GM12878 (cell line): ENCODE measurements at regions not wholly inside any gene's neighbourhood (a gene's known extent, or its start where the extent isn't known, plus 50 kb on each side); places are given as distances from the start of the nearest gene placed in this dataset.

Experiments used
- ATAC-seq: fragments of 200-7000 bp; cut with Tn5 transposase; 3 replicates; pipeline ENCODE4 v1.9.1; 2020; ENCODE audit warnings: mild to moderate bottlenecking, moderate library complexity
- BruUV-seq: library from RNA; stranded (reverse); fragments of 400-500 nt; replicated peaks from 2 replicates; lab custom pipeline; 2021; lab: Mats Ljungman, UMichigan
- CTCF ChIA-PET: fragments of 300-600 bp; sonication (Branson Sonifier 250); formaldehyde crosslinking; extraction: SDS; loops from one replicate; lab custom pipeline; 2021; ENCODE audit warnings: inconsistent platforms; lab: Yijun Ruan, JAX
- POLR2A ChIA-PET: fragments of 350-600 bp; formaldehyde crosslinking; extraction: SDS; loops from one replicate; lab custom pipeline; 2021; ENCODE audit warnings: inconsistent platforms; lab: Charles Lee
- RAD21 ChIA-PET: fragments of 300-600 bp; sonication (Branson Sonifier 250); formaldehyde crosslinking; loops from one replicate; lab custom pipeline; 2023; ENCODE audit warnings: antibody characterized with exemption; ENCODE audit not compliant: unreplicated experiment; lab: Charles Lee
- SMC1A ChIA-PET: fragments of 300-600 bp; sonication (Branson Sonifier 250); formaldehyde crosslinking; loops from one replicate; lab custom pipeline; 2023; ENCODE audit not compliant: unreplicated experiment, uncharacterized antibody; lab: Charles Lee
- DNase-seq: peaks from one replicate; pipeline ENCODE4 v3.0.0-alpha.2; 2011; ENCODE audit warnings: low read depth, low spot score
- FAIRE-seq: peaks from 3 replicates; lab custom pipeline; 2011; peaks lifted over from hg19 to GRCh38; lab: Jason Lieb, UNC
- H2AFZ ChIP-seq: 2 replicates; pipeline ENCODE4 v1.6.0; 2011; ENCODE audit warnings: low read depth, low read length, control low read depth; ENCODE audit not compliant: control insufficient read depth
- H3K27ac ChIP-seq: 2 replicates; pipeline ENCODE4 v1.5.1; 2011; ENCODE audit warnings: control low read depth; ENCODE audit not compliant: control insufficient read depth, insufficient read depth
- H3K27me3 ChIP-seq, 2 experiments: replicated peaks in 1 of 2; 2 replicates each; pipeline versions ENCODE4 v1.6.0 to v1.6.1; 2011; ENCODE audit warnings: low read length in 1 of 2; ENCODE audit not compliant: control insufficient read depth in 2 of 2, insufficient read depth in 2 of 2
- H3K36me3 ChIP-seq, 2 experiments: 2 replicates each; pipeline ENCODE4 v1.5.1; 2011; ENCODE audit warnings: low read length in 1 of 2; ENCODE audit not compliant: control insufficient read depth in 2 of 2, insufficient read depth in 2 of 2
- H3K4me1 ChIP-seq: 2 replicates; pipeline ENCODE4 v1.6.1; 2011; ENCODE audit warnings: mild to moderate bottlenecking, low read length, moderate library complexity, mixed read lengths; ENCODE audit not compliant: control insufficient read depth, insufficient read depth
- H3K4me2 ChIP-seq: 2 replicates; pipeline ENCODE4 v1.6.0; 2011; ENCODE audit warnings: control low read depth; ENCODE audit not compliant: control insufficient read depth, insufficient read depth
- H3K4me3 ChIP-seq: fragments of 200-600 bp; sonication (generic); 2 replicates; pipeline ENCODE4 v1.5.1; 2016
- H3K79me2 ChIP-seq: 2 replicates; pipeline ENCODE4 v1.6.0; 2011; ENCODE audit warnings: low read length; ENCODE audit not compliant: control insufficient read depth, insufficient read depth
- H3K9ac ChIP-seq: 2 replicates; pipeline ENCODE4 v1.8.0; 2011; ENCODE audit warnings: low read length, control low read depth, mixed read lengths; ENCODE audit not compliant: control insufficient read depth, insufficient read depth
- H3K9me3 ChIP-seq: replicated peaks from 3 replicates; pipeline ENCODE4 v1.5.1; 2011; ENCODE audit warnings: mild to moderate bottlenecking, low read length; ENCODE audit not compliant: control insufficient read depth, insufficient read depth
- H4K20me1 ChIP-seq: 2 replicates; pipeline ENCODE4 v1.6.0; 2011; ENCODE audit not compliant: control insufficient read depth, insufficient read depth
- DPF2 ChIP-seq: fragments of 450-650 bp; IDR thresholded peaks from 2 replicates; pipeline ENCODE4 v1.6.1; 2017; ENCODE audit warnings: mild to moderate bottlenecking
- EZH2 ChIP-seq: IDR thresholded peaks from 2 replicates; pipeline ENCODE4 v1.6.1; 2012; ENCODE audit warnings: low read depth, mild to moderate bottlenecking, control low read depth, inconsistent platforms, low read length, borderline replicate concordance; ENCODE audit not compliant: control insufficient read depth
- KLF5 ChIP-seq: fragments of 450-650 bp; IDR thresholded peaks from 2 replicates; pipeline ENCODE4 v1.6.1; 2014; ENCODE audit warnings: mild to moderate bottlenecking; ENCODE audit not compliant: partially characterized antibody
- MXI1 ChIP-seq: fragments of 150-350 bp; IDR thresholded peaks from 2 replicates; pipeline ENCODE4 v1.6.1; 2011; ENCODE audit warnings: low read depth, mild to moderate bottlenecking, inconsistent platforms, low read length, improper control_type of control experiment
- NFIC ChIP-seq: IDR thresholded peaks from 2 replicates; pipeline ENCODE4 v1.6.1; 2012; ENCODE audit warnings: low read depth, mild to moderate bottlenecking, inconsistent platforms, low read length, moderate library complexity
- RB1 ChIP-seq: fragments of 450-650 bp; formaldehyde crosslinking; IDR thresholded peaks from 2 replicates; pipeline ENCODE4 v1.6.1; 2017; ENCODE audit warnings: mild to moderate bottlenecking, borderline replicate concordance
- WGBS: methylation state at CpG from one replicate; pipeline ENCODE4 v1.1.6; 2016; ENCODE audit warnings: low lambda C conversion rate; ENCODE audit not compliant: insufficient replicate concordance, insufficient coverage; ENCODE audit errors: missing lambda C conversion rate; 5-methylcytosine and 5-hydroxymethylcytosine counted together
- in situ Hi-C: fragments of 300-500 bp; cut with MboI; formaldehyde crosslinking; loops from 9 replicates; pipeline ENCODE4 v1.14.3; 2018; ENCODE audit warnings: mixed read lengths
- intact Hi-C: fragments of 100-400 bp; cut with micrococcal nuclease; formaldehyde crosslinking; loops from one replicate; pipeline ENCODE4 v1.14.2; 2022; ENCODE audit not compliant: unreplicated experiment
- TF ChIP-seq, protein P1 (sequence below): IDR thresholded peaks from 2 replicates; pipeline ENCODE4 v1.6.1; 2011; ENCODE audit warnings: mild to moderate bottlenecking, low read depth, low read length, moderate library complexity; ENCODE audit not compliant: insufficient replicate concordance
- TF ChIP-seq, protein P2 (sequence below): fragments of 150-350 bp; IDR thresholded peaks from 2 replicates; pipeline ENCODE4 v1.6.1; 2014; ENCODE audit warnings: mild to moderate bottlenecking, low read depth, low read length

DNA sequence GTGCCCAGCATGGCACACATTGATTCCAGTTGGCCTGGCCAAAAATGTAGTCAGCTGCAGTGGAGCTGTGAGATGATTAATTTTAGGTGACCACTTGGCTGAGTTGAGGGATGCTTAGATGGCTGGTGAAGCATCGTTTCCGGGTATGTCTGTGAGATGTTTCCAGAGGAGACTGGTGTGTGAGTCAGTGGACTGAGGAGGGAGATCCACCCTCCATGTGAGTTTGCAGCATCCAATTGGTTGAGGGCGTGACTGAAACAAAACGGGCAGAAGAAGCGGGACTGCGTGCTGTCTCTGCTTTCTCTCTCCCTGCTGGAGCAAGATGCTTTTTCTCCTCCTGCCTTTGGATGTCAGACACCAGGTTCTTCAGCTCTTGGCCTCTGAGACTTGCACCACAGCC is 68.2 kb upstream of the DSCAM start:
- no peaks in the 10 kb centered on the region for H4K20me1 ChIP-seq
- no peak overlapping the region for H3K4me2 ChIP-seq
- no peaks in the 10 kb centered on the region; the same call in 2 of the 3 replicates for H3K9me3 ChIP-seq
- FAIRE-seq, result no peak
- no peak overlapping the region for H3K4me3 ChIP-seq
- no TSS peak for BruUV-seq
- H2AFZ ChIP-seq, result no peak overlapping the region
- H3K4me1 ChIP-seq, result no peaks in the 10 kb centered on the region
- H3K27me3 ChIP-seq, result no peaks in the 10 kb centered on the region
- H3K9ac ChIP-seq, result no peak overlapping the region
- ChIA-PET CTCF (no interaction called here), POLR2A (no interaction called here), SMC1A (no interaction called here), RAD21 (no interaction called here)
- no peak for DNase-seq
- WGBS, result 27% methylated on average over 6 of the region's 6 CpGs
- ATAC-seq, result no peak
- intact Hi-C loops, result no loop called here
- no peaks in the 10 kb centered on the region for H3K79me2 ChIP-seq
- no peak overlapping the region for H3K27ac ChIP-seq
- no peaks in the 10 kb centered on the region for H3K36me3 ChIP-seq
- TF ChIP-seq, protein P1, sequence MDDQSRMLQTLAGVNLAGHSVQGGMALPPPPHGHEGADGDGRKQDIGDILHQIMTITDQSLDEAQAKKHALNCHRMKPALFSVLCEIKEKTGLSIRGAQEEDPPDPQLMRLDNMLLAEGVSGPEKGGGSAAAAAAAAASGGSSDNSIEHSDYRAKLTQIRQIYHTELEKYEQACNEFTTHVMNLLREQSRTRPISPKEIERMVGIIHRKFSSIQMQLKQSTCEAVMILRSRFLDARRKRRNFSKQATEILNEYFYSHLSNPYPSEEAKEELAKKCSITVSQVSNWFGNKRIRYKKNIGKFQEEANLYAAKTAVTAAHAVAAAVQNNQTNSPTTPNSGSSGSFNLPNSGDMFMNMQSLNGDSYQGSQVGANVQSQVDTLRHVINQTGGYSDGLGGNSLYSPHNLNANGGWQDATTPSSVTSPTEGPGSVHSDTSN, result no peak
- TF ChIP-seq KLF5, result no peak
- TF ChIP-seq MXI1, result no peak
- TF ChIP-seq, protein P2, sequence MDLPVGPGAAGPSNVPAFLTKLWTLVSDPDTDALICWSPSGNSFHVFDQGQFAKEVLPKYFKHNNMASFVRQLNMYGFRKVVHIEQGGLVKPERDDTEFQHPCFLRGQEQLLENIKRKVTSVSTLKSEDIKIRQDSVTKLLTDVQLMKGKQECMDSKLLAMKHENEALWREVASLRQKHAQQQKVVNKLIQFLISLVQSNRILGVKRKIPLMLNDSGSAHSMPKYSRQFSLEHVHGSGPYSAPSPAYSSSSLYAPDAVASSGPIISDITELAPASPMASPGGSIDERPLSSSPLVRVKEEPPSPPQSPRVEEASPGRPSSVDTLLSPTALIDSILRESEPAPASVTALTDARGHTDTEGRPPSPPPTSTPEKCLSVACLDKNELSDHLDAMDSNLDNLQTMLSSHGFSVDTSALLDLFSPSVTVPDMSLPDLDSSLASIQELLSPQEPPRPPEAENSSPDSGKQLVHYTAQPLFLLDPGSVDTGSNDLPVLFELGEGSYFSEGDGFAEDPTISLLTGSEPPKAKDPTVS, result no peak
- no peak for TF ChIP-seq RB1
- TF ChIP-seq EZH2, result no peak
- TF ChIP-seq NFIC, result no peak
- no peak for TF ChIP-seq DPF2
- in situ Hi-C loops, result no loop called here
